SK-N-SH treated with all-trans-retinoic acid at 6 μM for 48 hours (cell line): ENCODE measurements at regions not wholly inside any gene's neighbourhood (a gene's known extent, or its start where the extent isn't known, plus 50 kb on each side); places are given as distances from the start of the nearest gene placed in this dataset.

Experiments
- ARNTL ChIP-seq: fragments of 450-650 bp; formaldehyde crosslinking; IDR thresholded peaks from 2 replicates; pipeline ENCODE4 v1.5.0; 2020; ENCODE audit warnings: low read depth, mild to moderate bottlenecking, moderate library complexity, borderline replicate concordance
- BACH2 ChIP-seq: fragments of 250-450 bp; sonication (Bioruptor Pico); IDR thresholded peaks from 2 replicates; pipeline ENCODE4 v1.9.0; 2021; ENCODE audit warnings: mild to moderate bottlenecking, borderline replicate concordance
- CREB5 ChIP-seq: fragments of 250-450 bp; sonication (Bioruptor Pico); IDR thresholded peaks from 2 replicates; pipeline ENCODE4 v1.5.1; 2020; ENCODE audit warnings: low read depth, mild to moderate bottlenecking, moderate library complexity
- CSDC2 ChIP-seq: fragments of 250-450 bp; sonication (Bioruptor Pico); IDR thresholded peaks from 2 replicates; pipeline ENCODE4 v1.5.0; 2020; ENCODE audit warnings: mild to moderate bottlenecking, moderate library complexity
- ESRRG ChIP-seq: fragments of 250-450 bp; sonication (Bioruptor Pico); IDR thresholded peaks from 2 replicates; pipeline ENCODE4 v1.6.1; 2021; ENCODE audit warnings: mild to moderate bottlenecking
- PATZ1 ChIP-seq: fragments of 250-450 bp; sonication (Bioruptor Pico); IDR thresholded peaks from 2 replicates; pipeline ENCODE4 v1.8.0; 2020; ENCODE audit warnings: mild to moderate bottlenecking, moderate library complexity, borderline replicate concordance
- POU6F1 ChIP-seq: fragments of 250-450 bp; sonication (Bioruptor Pico); IDR thresholded peaks from 2 replicates; pipeline ENCODE4 v1.8.0; 2021; ENCODE audit warnings: low read depth, mild to moderate bottlenecking, moderate library complexity, borderline replicate concordance
- PPARA ChIP-seq: fragments of 250-450 bp; sonication (Bioruptor Pico); IDR thresholded peaks from 2 replicates; pipeline ENCODE4 v1.5.0; 2020; ENCODE audit warnings: mild to moderate bottlenecking, borderline replicate concordance
- RARB ChIP-seq: fragments of 250-450 bp; sonication (Bioruptor Pico); IDR thresholded peaks from 2 replicates; pipeline ENCODE4 v1.8.0; 2021; ENCODE audit warnings: mild to moderate bottlenecking, moderate library complexity
- SNAI2 ChIP-seq: fragments of 250-450 bp; sonication (Bioruptor Pico); IDR thresholded peaks from 2 replicates; pipeline ENCODE4 v1.5.0; 2020; ENCODE audit warnings: mild to moderate bottlenecking, moderate library complexity
- ZFP3 ChIP-seq: fragments of 250-450 bp; sonication (Bioruptor Pico); IDR thresholded peaks from 2 replicates; pipeline ENCODE4 v1.5.0; 2020; ENCODE audit warnings: mild to moderate bottlenecking, moderate library complexity
- ZFP30 ChIP-seq: fragments of 450-650 bp; formaldehyde crosslinking; IDR thresholded peaks from 2 replicates; pipeline ENCODE4 v1.5.0; 2022; ENCODE audit warnings: mild to moderate bottlenecking, moderate library complexity
- ZNF565 ChIP-seq: fragments of 450-650 bp; formaldehyde crosslinking; conservative IDR thresholded peaks from 2 replicates; pipeline ENCODE4 v1.5.0; 2020; ENCODE audit warnings: low read depth, mild to moderate bottlenecking, moderate library complexity
- ZNF8 ChIP-seq: fragments of 450-650 bp; formaldehyde crosslinking; IDR thresholded peaks from 2 replicates; pipeline ENCODE4 v1.5.0; 2020; ENCODE audit warnings: mild to moderate bottlenecking, moderate library complexity

- TF ChIP-seq PATZ1 (CRISPR knock-in tag), result no peak
- TF ChIP-seq PPARA (CRISPR knock-in tag), result no peak
- no peak for TF ChIP-seq ZFP30 (CRISPR knock-in tag)
- TF ChIP-seq RARB (CRISPR knock-in tag), result no peak
- no peak for TF ChIP-seq CREB5 (CRISPR knock-in tag)
- no peak for TF ChIP-seq ZFP3 (CRISPR knock-in tag)
- TF ChIP-seq ARNTL (CRISPR knock-in tag), result no peak
- TF ChIP-seq ZNF8 (CRISPR knock-in tag), result no peak
- no peak for TF ChIP-seq ESRRG (CRISPR knock-in tag)
- TF ChIP-seq CSDC2 (CRISPR knock-in tag), result no peak
- TF ChIP-seq ZNF565 (CRISPR knock-in tag), result no peak
- no peak for TF ChIP-seq SNAI2 (CRISPR knock-in tag)
- no peak for TF ChIP-seq POU6F1 (CRISPR knock-in tag)
- no peak for TF ChIP-seq BACH2 (CRISPR knock-in tag)
Observed at GRCh38 chr1:215399787-215400186, 167.3 kb upstream of the KCTD3 start.
